ENCODE measurements at regions not wholly inside any gene's neighbourhood (a gene's known extent, or its start where the extent isn't known, plus 50 kb on each side); places are given as distances from the start of the nearest gene placed in this dataset.
"Not testable (repeated sequence)": the region's sequence is repeated elsewhere in the genome, so short reads cannot be mapped to it uniquely, and the experiment has no call there.

- no peak for DNase-seq
Observed at GRCh38 chr2:219844401-219845091, 217.1 kb downstream of the SLC4A3 start.

- DNase-seq, result no peak
Observed at GRCh38 chr2:219848882-219849281, 221.5 kb downstream of the SLC4A3 start.

GRCh38 chr2:219851169-219851568, 223.7 kb downstream of the SLC4A3 start:
- no peak for DNase-seq

GRCh38 chr2:219851801-219852481, 224.5 kb downstream of the SLC4A3 start:
- no peak for DNase-seq

- DNase-seq, result no peak
Observed at GRCh38 chr2:219852626-219853025, 225.2 kb downstream of the SLC4A3 start.

GRCh38 chr2:219856602-219857001, 229.2 kb downstream of the SLC4A3 start:
- no peak for DNase-seq

GRCh38 chr2:219857751-219858150, 230.3 kb downstream of the SLC4A3 start:
- DNase-seq, result no peak

GRCh38 chr2:219861307-219861706, 233.9 kb downstream of the SLC4A3 start:
- no peak for DNase-seq

GRCh38 chr2:219864154-219864553, 236.7 kb downstream of the SLC4A3 start:
- DNase-seq, result no peak

GRCh38 chr2:219868635-219869034, 241.2 kb downstream of the SLC4A3 start:
- no peak for DNase-seq

GRCh38 chr2:219870041-219870440, 242.6 kb downstream of the SLC4A3 start:
- no peak for DNase-seq

GRCh38 chr2:219871351-219871750, 243.9 kb downstream of the SLC4A3 start:
- no peak for DNase-seq

GRCh38 chr2:219875036-219875435, 247.6 kb downstream of the SLC4A3 start:
- DNase-seq, result no peak

- DNase-seq, result not testable (repeated sequence)
Observed at GRCh38 chr2:219875986-219876385, 248.6 kb downstream of the SLC4A3 start.

GRCh38 chr2:219876931-219877330, 249.5 kb downstream of the SLC4A3 start:
- no peak for DNase-seq

- no peak for DNase-seq
Observed at GRCh38 chr2:219877728-219878127, 250.3 kb downstream of the SLC4A3 start.

GRCh38 chr2:219878516-219878915, 251.1 kb downstream of the SLC4A3 start:
- DNase-seq, result no peak

- DNase-seq, result no peak
Observed at GRCh38 chr2:219881851-219882250, 254.4 kb downstream of the SLC4A3 start.

GRCh38 chr2:219886615-219887014, 259.2 kb downstream of the SLC4A3 start:
- no peak for DNase-seq

GRCh38 chr2:219887870-219888269, 260.4 kb downstream of the SLC4A3 start:
- no peak for DNase-seq

- DNase-seq, result no peak
Observed at GRCh38 chr2:219893541-219893940, 266.1 kb downstream of the SLC4A3 start.

GRCh38 chr2:219897456-219897855, 270.0 kb downstream of the SLC4A3 start:
- no peak for DNase-seq

- no peak for DNase-seq
Observed at GRCh38 chr2:219901155-219901554, 273.7 kb downstream of the SLC4A3 start.

GRCh38 chr2:219902891-219903552, 275.6 kb downstream of the SLC4A3 start:
- DNase-seq, result no peak

Measured in inflammatory macrophage (primary cell).